Fibroblast of mammary gland (primary cell): ENCODE measurements at regions not wholly inside any gene's neighbourhood (a gene's known extent, or its start where the extent isn't known, plus 50 kb on each side); places are given as distances from the start of the nearest gene placed in this dataset.

Experiments used
- DNase-seq: peaks from one replicate; pipeline ENCODE4 v3.0.0-alpha.2; 2010; ENCODE audit warnings: low read depth
- H3K4me3 ChIP-seq: 2 replicates; pipeline ENCODE4 v1.5.1; 2011; ENCODE audit warnings: low read depth, mild to moderate bottlenecking, low read length, moderate library complexity; ENCODE audit not compliant: control insufficient read depth
- CTCF ChIP-seq: conservative IDR thresholded peaks from 2 replicates; pipeline ENCODE4 v1.5.1; 2011; ENCODE audit warnings: low read depth, low read length, inconsistent platforms; ENCODE audit not compliant: control insufficient read depth, insufficient read depth

DNA sequence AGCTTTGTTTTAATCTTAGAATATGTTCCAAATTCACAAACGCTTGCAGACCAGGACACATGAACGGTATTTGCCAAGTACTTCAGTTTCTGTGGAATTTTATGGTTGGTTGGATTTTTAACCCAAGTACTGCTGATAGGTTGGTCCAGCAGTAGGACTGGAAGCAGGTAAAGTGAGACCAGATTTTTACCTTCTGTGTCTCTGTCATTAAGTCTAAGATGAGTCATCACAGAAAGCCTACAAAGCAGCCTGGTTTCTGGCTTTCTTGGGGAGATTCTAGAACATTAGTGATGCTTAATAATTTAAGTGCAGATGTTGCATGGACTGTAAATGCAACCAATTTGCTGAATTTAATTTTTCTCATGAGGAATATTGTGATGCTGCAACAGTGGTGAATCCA lies 100.5 kb downstream of the SCG2 start:
- no peak for DNase-seq
- no peak for TF ChIP-seq CTCF
- no peak overlapping the region for H3K4me3 ChIP-seq

DNA sequence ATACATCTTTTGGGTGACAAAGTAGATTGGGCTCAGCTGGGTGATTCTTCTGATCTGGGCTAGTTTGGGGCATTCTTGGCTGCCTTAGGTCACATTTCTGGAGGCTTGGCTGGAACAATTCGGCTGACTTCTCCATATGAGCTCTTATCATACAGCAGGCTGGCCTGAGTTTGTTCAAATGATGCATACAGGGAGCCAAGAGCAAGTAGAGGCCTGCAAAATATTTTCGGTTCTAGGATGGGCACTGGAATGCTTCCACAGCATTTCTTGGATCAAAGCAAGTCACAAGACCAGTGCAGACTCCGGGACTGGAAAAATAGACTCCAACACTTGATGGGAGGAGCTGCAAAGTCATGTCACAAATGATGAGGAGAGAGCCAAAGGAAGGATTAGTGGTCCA lies 98.4 kb downstream of the SCG2 start:
- DNase-seq: no peak
- H3K4me3 ChIP-seq: no peak overlapping the region
- no peak for TF ChIP-seq CTCF

GRCh38 chr2:223508372-223508771 lies 93.8 kb downstream of the SCG2 start:
- DNase-seq: no peak
- TF ChIP-seq CTCF: no peak
- no peak overlapping the region for H3K4me3 ChIP-seq

DNA sequence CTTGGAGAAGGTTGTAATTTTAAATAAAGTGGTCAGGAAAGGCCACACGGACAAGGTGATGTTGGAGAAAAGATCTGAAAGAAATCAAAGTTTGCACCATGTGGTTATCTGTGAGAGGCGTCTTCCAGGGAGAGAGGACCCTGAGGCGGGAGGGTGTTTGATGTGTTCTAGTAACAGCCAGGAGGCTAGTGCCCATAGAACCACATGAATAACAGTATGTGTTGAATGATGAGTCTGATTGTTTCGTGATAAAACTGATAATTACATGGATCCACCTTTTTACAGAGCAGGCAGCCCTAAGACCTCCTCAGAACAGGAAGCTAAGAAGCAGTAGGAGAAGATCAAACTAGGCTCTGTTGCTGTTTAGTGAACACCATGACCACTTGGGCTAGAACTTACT lies 91.4 kb downstream of the SCG2 start:
- no peak overlapping the region for H3K4me3 ChIP-seq
- DNase-seq: no peak
- TF ChIP-seq CTCF: no peak

DNA sequence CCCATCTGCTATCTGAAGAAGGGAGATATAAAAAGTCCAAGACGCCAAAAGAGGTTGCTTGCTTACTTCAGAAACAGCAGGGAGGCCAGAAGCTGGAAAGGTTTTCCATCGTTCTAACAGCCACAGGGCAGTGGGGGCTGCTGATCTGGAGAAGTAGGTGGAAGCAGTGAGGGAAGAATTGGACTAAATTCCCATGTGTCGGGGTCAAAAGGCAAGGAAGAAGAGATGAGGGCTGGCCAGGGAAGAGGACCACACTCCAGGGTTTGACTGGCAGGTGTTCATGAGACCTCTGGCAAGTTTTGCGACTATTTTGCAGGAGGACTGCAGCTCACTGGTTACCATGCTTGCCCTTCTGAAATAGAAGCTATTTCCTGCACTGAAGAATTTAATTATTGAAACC lies 91.0 kb downstream of the SCG2 start:
- no peak for DNase-seq
- H3K4me3 ChIP-seq: no peak overlapping the region
- TF ChIP-seq CTCF: no peak

DNA sequence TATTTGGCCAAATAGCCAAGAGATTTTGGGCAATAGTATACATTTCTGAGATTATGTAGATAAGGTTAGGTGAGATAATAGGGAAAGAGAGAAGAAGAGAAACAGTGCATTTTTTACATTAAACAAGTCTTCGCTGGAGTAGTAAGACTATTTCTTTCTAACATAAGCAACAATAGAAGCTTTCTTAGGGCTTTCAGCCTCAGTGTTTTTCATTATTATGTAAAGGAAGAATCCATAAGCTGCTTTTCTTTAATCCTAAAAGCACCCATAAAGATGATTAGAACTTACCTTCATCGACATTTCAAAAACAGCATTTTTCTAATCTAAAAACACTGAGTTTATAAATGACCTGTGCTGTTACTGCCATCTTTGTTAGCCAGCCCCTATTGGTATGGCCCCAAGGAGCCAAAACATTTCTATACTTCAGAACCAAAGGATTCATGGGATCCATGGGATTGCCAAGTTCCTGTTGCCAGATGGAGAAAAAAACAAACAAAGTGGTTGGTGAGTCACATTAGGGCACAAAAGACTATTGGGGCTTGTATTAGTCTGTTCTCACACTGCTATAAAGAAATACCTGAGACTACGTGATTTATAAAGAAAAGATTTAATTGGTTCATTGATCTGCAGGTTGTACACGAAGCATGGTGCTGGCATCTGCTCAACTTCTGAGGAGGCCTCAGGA lies 88.2 kb downstream of the SCG2 start:
- TF ChIP-seq CTCF: no peak
- DNase-seq: peak; percentile 69

DNA sequence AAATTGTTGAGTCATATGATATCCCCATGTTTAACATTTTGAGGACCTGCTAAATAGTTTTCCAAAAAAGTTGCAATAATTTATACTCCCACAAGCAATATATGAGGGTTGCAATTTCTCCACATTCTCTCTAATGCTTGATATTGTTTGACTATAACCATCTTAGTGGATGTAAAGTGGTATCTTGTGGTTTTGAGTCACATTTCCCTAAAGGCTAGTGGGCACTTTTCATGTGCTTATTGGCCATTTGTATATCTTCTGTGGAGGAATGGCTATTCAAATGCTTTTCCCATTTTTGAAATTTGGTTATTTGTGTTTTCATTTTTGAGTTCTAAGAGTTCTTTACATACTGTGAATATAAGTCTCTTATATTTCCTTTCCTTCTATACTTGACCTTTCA lies 82.7 kb downstream of the SCG2 start:
- no peak overlapping the region for H3K4me3 ChIP-seq
- DNase-seq: no peak
- TF ChIP-seq CTCF: no peak

More for the DNA sequence above, 88.2 kb downstream of the SCG2 start:
- H3K4me3 ChIP-seq: no peak overlapping the region
